ENCODE measurements at regions not wholly inside any gene's neighbourhood (a gene's known extent, or its start where the extent isn't known, plus 50 kb on each side); places are given as distances from the start of the nearest gene placed in this dataset.

- no peaks in the 10 kb centered on the region for H4K20me1 ChIP-seq (replicated peaks; ENCODE audit: control insufficient read depth, insufficient read depth, low read length)
- intact Hi-C loops (cut with micrococcal nuclease) (no loop called here), in situ Hi-C loops (cut with MboI) (no loop called here)
- FAIRE-seq = no peak
- H3K79me2 ChIP-seq (ENCODE audit: control insufficient read depth, insufficient read depth, low read length) = no peaks in the 10 kb centered on the region
- H2AFZ ChIP-seq (ENCODE audit: low read depth, low read length) = no peak overlapping the region
- no peak for DNase-seq (ENCODE audit: extremely low read depth in 1 of 4, low spot score in 3 of 4)
- no peak for ATAC-seq
- no peak overlapping the region for H3K27ac ChIP-seq (ENCODE audit: extremely low read depth, low read depth, low read length)
- H3K4me3 ChIP-seq = no peak overlapping the region
- no peaks in the 10 kb centered on the region for H3K9me3 ChIP-seq (replicated peaks; ENCODE audit: control insufficient read depth, insufficient read depth, low read depth, low read length)
- POLR2A ChIA-PET = no interaction called here
- H3K9me1 ChIP-seq (ENCODE audit: control insufficient read depth, insufficient read depth, low read length) = no peaks in the 10 kb centered on the region
- H3K4me1 ChIP-seq (replicated peaks in 1 of 2; ENCODE audit: control insufficient read depth in 2 of 2, insufficient read depth in 2 of 2, low read length in 2 of 2) = peaks cover 0 to 4% of the 10 kb centered on the region in 2 experiments; a peak in 2 of 5 replicates
- CTCF ChIA-PET (ENCODE audit: low intra/inter-chr PET ratio) = no interaction called here
- H3K27me3 ChIP-seq (ENCODE audit: control insufficient read depth in 2 of 2, insufficient read depth in 2 of 2, low read length in 2 of 2) = no peaks in the 10 kb centered on the region
- H3K9ac ChIP-seq (ENCODE audit: insufficient read depth in 1 of 2, low read depth in 2 of 2, low read length in 2 of 2) = no peak overlapping the region
- H3K36me3 ChIP-seq (ENCODE audit: control insufficient read depth, insufficient read depth, low read length) = no peaks in the 10 kb centered on the region
- BruUV-seq (replicated peaks) = no TSS peak
- WGBS (ENCODE audit: insufficient coverage, low coverage, missing lambda C conversion rate) = 15% methylated on average over 3 of the region's 5 CpGs
- H3K4me2 ChIP-seq (ENCODE audit: insufficient read depth, low read length) = no peak overlapping the region
- TF ChIP-seq E2F4 (CRISPR knock-in tag; IDR thresholded peaks at IDR 0.05; ENCODE audit: low read depth) (no peak), AFF1 (IDR thresholded peaks at IDR 0.05; ENCODE audit: low read depth in 1 of 2, partially characterized antibody in 2 of 2) (no peak), ZNF280B (CRISPR knock-in tag; IDR thresholded peaks at IDR 0.05) (no peak), NFE2L1 (tag; IDR thresholded peaks at IDR 0.05; ENCODE audit: borderline replicate concordance, low read depth) (no peak), RB1 (IDR thresholded peaks at IDR 0.05; ENCODE audit: low read depth) (no peak), PHTF2 (CRISPR knock-in tag; IDR thresholded peaks at IDR 0.05) (no peak), ZBTB7A (IDR thresholded peaks at IDR 0.05; ENCODE audit: borderline replicate concordance, control insufficient read depth, low read depth, low read length) (no peak), SRSF7 (optimal IDR thresholded peaks at IDR 0.05; ENCODE audit: low read depth, low read length) (no peak), CAMTA2 (CRISPR knock-in tag; conservative IDR thresholded peaks at IDR 0.05) (no peak), TAF15 (IDR thresholded peaks at IDR 0.05; ENCODE audit: low read depth, low read length) (no peak), ZBTB33 (CRISPR knock-in tag; IDR thresholded peaks at IDR 0.05) (no peak)
- TF ChIP-seq, protein P1, sequence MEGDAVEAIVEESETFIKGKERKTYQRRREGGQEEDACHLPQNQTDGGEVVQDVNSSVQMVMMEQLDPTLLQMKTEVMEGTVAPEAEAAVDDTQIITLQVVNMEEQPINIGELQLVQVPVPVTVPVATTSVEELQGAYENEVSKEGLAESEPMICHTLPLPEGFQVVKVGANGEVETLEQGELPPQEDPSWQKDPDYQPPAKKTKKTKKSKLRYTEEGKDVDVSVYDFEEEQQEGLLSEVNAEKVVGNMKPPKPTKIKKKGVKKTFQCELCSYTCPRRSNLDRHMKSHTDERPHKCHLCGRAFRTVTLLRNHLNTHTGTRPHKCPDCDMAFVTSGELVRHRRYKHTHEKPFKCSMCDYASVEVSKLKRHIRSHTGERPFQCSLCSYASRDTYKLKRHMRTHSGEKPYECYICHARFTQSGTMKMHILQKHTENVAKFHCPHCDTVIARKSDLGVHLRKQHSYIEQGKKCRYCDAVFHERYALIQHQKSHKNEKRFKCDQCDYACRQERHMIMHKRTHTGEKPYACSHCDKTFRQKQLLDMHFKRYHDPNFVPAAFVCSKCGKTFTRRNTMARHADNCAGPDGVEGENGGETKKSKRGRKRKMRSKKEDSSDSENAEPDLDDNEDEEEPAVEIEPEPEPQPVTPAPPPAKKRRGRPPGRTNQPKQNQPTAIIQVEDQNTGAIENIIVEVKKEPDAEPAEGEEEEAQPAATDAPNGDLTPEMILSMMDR (IDR thresholded peaks at IDR 0.05 in 2 of 3, conservative IDR thresholded peaks at IDR 0.05 in 1 of 3; ENCODE audit: insufficient read depth in 2 of 3, low read depth in 1 of 3, low read length in 3 of 3) = no peak
Observed at GRCh38 chrX:53768451-53768850, 81.9 kb upstream of the HUWE1 start.
